Left lung (tissue), 4 donors: ENCODE measurements at regions not wholly inside any gene's neighbourhood (a gene's known extent, or its start where the extent isn't known, plus 50 kb on each side); places are given as distances from the start of the nearest gene placed in this dataset.

Experiments
- ATAC-seq: fragments of 200-7000 bp; cut with Tn5 transposase; one replicate; pipeline ENCODE4 v1.9.1; 2020; ENCODE audit warnings: moderate library complexity
- DNase-seq, 4 donors: peaks; one replicate each; pipeline ENCODE4 v3.0.0-alpha.2; 2013 to 2020
- H3K27ac ChIP-seq, 2 donors: fragments of 200-600 bp; sonication (generic) in 1 of 2; one replicate each; pipeline versions ENCODE4 v1.5.0 to v1.8.0; 2020 to 2021
- H3K27me3 ChIP-seq, 2 donors: fragments of 200-600 bp; sonication (generic) in 1 of 2; one replicate each; pipeline versions ENCODE4 v1.5.0 to v1.8.0; 2020 to 2021
- H3K36me3 ChIP-seq, 2 donors: fragments of 200-600 bp; sonication (generic) in 1 of 2; one replicate each; pipeline versions ENCODE4 v1.5.0 to v1.8.0; 2020 to 2021
- H3K4me1 ChIP-seq, 2 donors: fragments of 200-600 bp; one replicate each; pipeline ENCODE4 v1.8.0; 2021
- H3K4me3 ChIP-seq, 2 donors: fragments of 200-600 bp; sonication (generic) in 1 of 2; one replicate each; pipeline versions ENCODE4 v1.5.0 to v1.8.0; 2020 to 2021; ENCODE audit warnings: mild to moderate bottlenecking in 1 of 2
- H3K9me3 ChIP-seq, 2 donors: fragments of 200-600 bp; sonication (generic) in 1 of 2; one replicate each; pipeline versions ENCODE4 v1.5.0 to v1.8.0; 2020 to 2021
- CTCF ChIP-seq, 2 donors: fragments of 200-600 bp; sonication (generic) in 1 of 2; IDR thresholded peaks; one replicate each; pipeline versions ENCODE4 v1.5.0 to v1.8.0; 2021; ENCODE audit warnings: antibody characterized with exemption in 2 of 2
- intact Hi-C, 2 donors: fragments of 100-400 bp; cut with DNase I; formaldehyde crosslinking; loops; one replicate each; pipeline versions ENCODE4 v1.11.2 to v1.14.2; 2022
- donor health status: DM: no; HTN: yes; CAD: no.
- donor health status: DM: no; HTN: no; CAD: no.

- H3K4me1 ChIP-seq, result no peaks in the 10 kb centered on the region
- intact Hi-C loops, result no loop called here
- no peaks in the 10 kb centered on the region for H3K9me3 ChIP-seq
- no peak overlapping the region for H3K4me3 ChIP-seq
- no peaks in the 10 kb centered on the region for H3K27me3 ChIP-seq
- ATAC-seq (no peak), DNase-seq (no peak)
- TF ChIP-seq CTCF (IDR thresholded peaks at IDR 0.05), result no peak
- no peak overlapping the region for H3K27ac ChIP-seq
- no peaks in the 10 kb centered on the region for H3K36me3 ChIP-seq
Measured at GRCh38 chr18:26697186-26697884, 149.0 kb upstream of the KCTD1 start.

- Histone ChIP-seq H3K9me3 (peaks cover 0 to 2% of the 10 kb centered on the region in 2 donors), H3K4me1 (no peaks in the 10 kb centered on the region), H3K36me3 (no peaks in the 10 kb centered on the region), H3K4me3 (no peak overlapping the region), H3K27me3 (no peaks in the 10 kb centered on the region), H3K27ac (no peak overlapping the region)
- ATAC-seq, result no peak
- no peak for DNase-seq
- no peak for TF ChIP-seq CTCF (IDR thresholded peaks at IDR 0.05)
- intact Hi-C loops, result no loop called here
Measured at GRCh38 chr18:26696786-26697185, 148.4 kb upstream of the KCTD1 start.

GRCh38 chr18:26696308-26696707, 148.0 kb upstream of the KCTD1 start:
- H3K9me3 ChIP-seq, result peaks cover 0 to 7% of the 10 kb centered on the region in 2 donors
- no peaks in the 10 kb centered on the region for H3K27me3 ChIP-seq
- H3K27ac ChIP-seq, result no peak overlapping the region
- intact Hi-C loops, result no loop called here
- no peak for TF ChIP-seq CTCF (IDR thresholded peaks at IDR 0.05)
- H3K4me3 ChIP-seq, result no peak overlapping the region
- peak in 1 of 4 donors; percentile 39 for DNase-seq
- H3K36me3 ChIP-seq, result no peaks in the 10 kb centered on the region
- H3K4me1 ChIP-seq, result no peaks in the 10 kb centered on the region
- ATAC-seq, result no peak

GRCh38 chr18:26689226-26689879, 141.0 kb upstream of the KCTD1 start:
- intact Hi-C loops, result no loop called here

More at GRCh38 chr18:26689226-26689879, 141.0 kb upstream of the KCTD1 start:
- no peak for TF ChIP-seq CTCF (IDR thresholded peaks at IDR 0.05)
- no peak for DNase-seq
- Histone ChIP-seq H3K9me3 (peaks cover 0 to 7% of the 10 kb centered on the region in 2 donors), H3K4me1 (no peaks in the 10 kb centered on the region), H3K36me3 (no peaks in the 10 kb centered on the region), H3K27me3 (no peaks in the 10 kb centered on the region), H3K27ac (no peak overlapping the region), H3K4me3 (no peak overlapping the region)
- no peak for ATAC-seq
